Mesothelial cell of epicardium (in vitro differentiated cells): ENCODE measurements at regions not wholly inside any gene's neighbourhood (a gene's known extent, or its start where the extent isn't known, plus 50 kb on each side); places are given as distances from the start of the nearest gene placed in this dataset.

Experiments
- DNase-seq, 2 experiments: peaks; one replicate each; pipeline ENCODE4 v3.0.0; 2021; ENCODE audit warnings: low spot score in 2 of 2; ENCODE audit not compliant: unreplicated experiment in 2 of 2
- H3K27ac Mint-ChIP-seq: 2 replicates; pipeline ENCODE4 v1.8.0; 2021; ENCODE audit warnings: mixed read lengths
- H3K27me3 Mint-ChIP-seq: 2 replicates; pipeline ENCODE4 v1.8.0; 2021; ENCODE audit warnings: low read depth, mixed read lengths
- H3K36me3 Mint-ChIP-seq: 2 replicates; pipeline ENCODE4 v1.8.0; 2021; ENCODE audit warnings: mixed read lengths
- H3K4me1 Mint-ChIP-seq: 2 replicates; pipeline ENCODE4 v1.8.0; 2021; ENCODE audit warnings: mixed read lengths
- H3K4me3 Mint-ChIP-seq: 2 replicates; pipeline ENCODE4 v1.8.0; 2021; ENCODE audit warnings: mild to moderate bottlenecking, moderate library complexity, mixed read lengths
- H3K9me3 Mint-ChIP-seq: 2 replicates; pipeline ENCODE4 v1.8.0; 2021; ENCODE audit warnings: mixed read lengths
- TF ChIP-seq, protein P1 (sequence below): fragments of 200-600 bp; sonication (generic); IDR thresholded peaks from one replicate; pipeline ENCODE4 v1.5.0; 2021; ENCODE audit warnings: antibody characterized with exemption; ENCODE audit not compliant: unreplicated experiment

DNA sequence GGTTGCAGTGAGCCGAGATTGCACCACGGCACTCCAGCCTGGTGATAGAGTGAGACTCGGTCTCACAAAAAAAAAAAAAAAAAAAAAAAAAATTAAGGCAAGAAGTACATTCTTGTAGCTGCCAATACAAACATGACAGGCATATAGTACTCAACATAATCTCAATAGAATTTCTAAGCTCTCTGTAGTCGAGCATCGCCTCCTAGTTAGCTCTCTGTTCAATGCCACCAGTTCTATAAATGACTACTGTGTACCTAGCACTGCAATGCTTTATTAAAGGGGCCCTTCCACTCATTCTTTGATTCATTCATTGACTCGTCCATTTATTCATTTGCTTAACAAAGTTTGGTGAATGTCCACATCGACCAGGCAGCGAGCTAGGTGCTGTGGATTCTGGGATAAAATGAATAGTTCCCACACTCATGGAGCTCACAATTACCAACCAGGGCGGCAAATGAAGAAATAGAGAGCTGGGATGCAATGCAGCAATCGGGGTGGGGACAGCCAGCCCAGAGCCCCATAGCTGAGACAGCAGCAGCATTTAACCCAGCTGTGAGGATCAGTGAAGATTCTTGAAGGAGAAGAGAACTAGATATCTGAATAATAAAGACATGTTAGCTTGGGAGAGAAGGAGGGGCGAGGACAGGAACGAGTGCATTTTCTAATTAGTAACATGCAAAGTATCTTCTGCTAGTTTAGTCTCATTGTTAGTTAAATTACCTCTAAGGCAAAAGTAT, 349.8 kb downstream of the LPIN1 start:
- H3K4me1 Mint-ChIP-seq: peaks cover 3% of the 10 kb centered on the region
- H3K36me3 Mint-ChIP-seq: no peaks in the 10 kb centered on the region
- H3K4me3 Mint-ChIP-seq: no peak overlapping the region
- no peak for DNase-seq
- no peak overlapping the region for H3K27ac Mint-ChIP-seq
- H3K27me3 Mint-ChIP-seq: peaks cover 13% of the 10 kb centered on the region
- H3K9me3 Mint-ChIP-seq: no peaks in the 10 kb centered on the region
- TF ChIP-seq, protein P1, sequence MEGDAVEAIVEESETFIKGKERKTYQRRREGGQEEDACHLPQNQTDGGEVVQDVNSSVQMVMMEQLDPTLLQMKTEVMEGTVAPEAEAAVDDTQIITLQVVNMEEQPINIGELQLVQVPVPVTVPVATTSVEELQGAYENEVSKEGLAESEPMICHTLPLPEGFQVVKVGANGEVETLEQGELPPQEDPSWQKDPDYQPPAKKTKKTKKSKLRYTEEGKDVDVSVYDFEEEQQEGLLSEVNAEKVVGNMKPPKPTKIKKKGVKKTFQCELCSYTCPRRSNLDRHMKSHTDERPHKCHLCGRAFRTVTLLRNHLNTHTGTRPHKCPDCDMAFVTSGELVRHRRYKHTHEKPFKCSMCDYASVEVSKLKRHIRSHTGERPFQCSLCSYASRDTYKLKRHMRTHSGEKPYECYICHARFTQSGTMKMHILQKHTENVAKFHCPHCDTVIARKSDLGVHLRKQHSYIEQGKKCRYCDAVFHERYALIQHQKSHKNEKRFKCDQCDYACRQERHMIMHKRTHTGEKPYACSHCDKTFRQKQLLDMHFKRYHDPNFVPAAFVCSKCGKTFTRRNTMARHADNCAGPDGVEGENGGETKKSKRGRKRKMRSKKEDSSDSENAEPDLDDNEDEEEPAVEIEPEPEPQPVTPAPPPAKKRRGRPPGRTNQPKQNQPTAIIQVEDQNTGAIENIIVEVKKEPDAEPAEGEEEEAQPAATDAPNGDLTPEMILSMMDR: no peak

DNA sequence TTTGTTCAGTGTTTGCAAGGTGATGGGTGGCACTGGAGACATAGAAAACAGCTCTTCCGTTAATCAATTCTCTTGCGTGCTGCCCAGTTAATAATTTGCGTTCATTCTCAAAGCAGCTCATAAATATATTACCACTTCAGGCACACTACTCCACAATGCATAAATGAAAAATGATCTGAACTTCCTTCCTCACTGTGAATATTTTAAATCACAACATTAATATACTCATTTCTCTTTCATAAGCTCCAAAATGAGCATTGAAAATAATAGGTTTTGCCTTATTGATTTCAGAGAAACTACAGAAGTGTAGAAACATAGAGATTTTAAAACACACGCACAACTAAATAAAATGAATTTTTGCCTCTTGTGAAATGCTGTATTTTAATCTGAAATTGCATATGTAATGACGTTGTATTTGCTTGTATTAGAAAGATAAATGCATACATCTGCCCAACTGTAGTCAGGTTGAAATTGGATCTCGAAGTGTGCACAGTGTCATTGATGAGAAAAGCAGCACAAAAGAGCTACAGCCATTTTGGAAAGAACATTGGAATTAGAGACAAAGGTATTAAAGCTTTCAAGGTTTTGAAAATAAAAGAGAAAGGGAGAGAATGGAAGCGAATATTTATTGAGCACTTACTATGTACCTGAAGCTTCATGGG, 350.5 kb downstream of the LPIN1 start:
- no peaks in the 10 kb centered on the region for H3K36me3 Mint-ChIP-seq
- H3K4me1 Mint-ChIP-seq: no peaks in the 10 kb centered on the region
- no peaks in the 10 kb centered on the region for H3K9me3 Mint-ChIP-seq
- no peak overlapping the region for H3K27ac Mint-ChIP-seq
- no peak for DNase-seq
- H3K4me3 Mint-ChIP-seq: no peak overlapping the region
- TF ChIP-seq, protein P1: no peak
- H3K27me3 Mint-ChIP-seq: peaks cover 15% of the 10 kb centered on the region

- TF ChIP-seq, protein P1: no peak
- Mint-ChIP-seq H3K36me3 (no peaks in the 10 kb centered on the region), H3K9me3 (no peaks in the 10 kb centered on the region), H3K4me1 (no peaks in the 10 kb centered on the region), H3K27ac (no peak overlapping the region), H3K27me3 (peaks cover 18% of the 10 kb centered on the region), H3K4me3 (no peak overlapping the region)
- no peak for DNase-seq
Observed at GRCh38 chr2:12097859-12098258, 351.4 kb downstream of the LPIN1 start.

GRCh38 chr2:12099374-12099773, 352.9 kb downstream of the LPIN1 start:
- Mint-ChIP-seq H3K27me3 (peaks cover 17% of the 10 kb centered on the region), H3K4me3 (no peak overlapping the region), H3K4me1 (no peaks in the 10 kb centered on the region), H3K27ac (no peak overlapping the region), H3K36me3 (no peaks in the 10 kb centered on the region), H3K9me3 (no peaks in the 10 kb centered on the region)
- no peak for DNase-seq
- TF ChIP-seq, protein P1: no peak

DNA sequence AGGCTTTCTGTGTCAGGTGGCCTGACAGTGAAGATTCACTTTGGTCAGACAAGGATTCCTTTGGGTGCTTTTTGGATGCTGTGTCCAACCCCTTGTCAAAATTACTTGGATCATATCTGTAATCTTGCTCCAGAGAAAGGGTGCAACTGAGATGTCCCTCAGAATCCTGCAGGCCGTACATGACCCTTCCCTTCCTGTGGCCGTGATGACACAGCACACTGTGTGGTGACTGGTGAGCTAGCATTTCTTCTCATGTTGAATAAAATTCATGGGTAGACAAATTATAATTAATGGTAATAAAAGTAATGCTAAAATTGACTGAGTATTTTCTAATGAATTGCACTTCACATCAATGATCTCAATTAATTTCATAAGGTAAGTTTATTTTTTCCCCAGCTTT, 356.2 kb downstream of the LPIN1 start:
- H3K36me3 Mint-ChIP-seq: no peaks in the 10 kb centered on the region
- H3K27me3 Mint-ChIP-seq: peaks cover 10% of the 10 kb centered on the region
- no peak for DNase-seq
- H3K9me3 Mint-ChIP-seq: no peaks in the 10 kb centered on the region
- TF ChIP-seq, protein P1: no peak
- no peak overlapping the region for H3K27ac Mint-ChIP-seq
- H3K4me3 Mint-ChIP-seq: no peak overlapping the region
- H3K4me1 Mint-ChIP-seq: peaks cover 2% of the 10 kb centered on the region
